ENCODE measurements at regions not wholly inside any gene's neighbourhood (a gene's known extent, or its start where the extent isn't known, plus 50 kb on each side); places are given as distances from the start of the nearest gene placed in this dataset.

- no peak for TF ChIP-seq CTCF (IDR thresholded peaks at IDR 0.05)
- no peak for TF ChIP-seq EZH2 (IDR thresholded peaks at IDR 0.05; ENCODE audit: borderline replicate concordance, insufficient read depth, low read depth, low read length, poor library complexity, severe bottlenecking)
Measured at GRCh38 chr12:69074556-69075349, 141.8 kb upstream of the CPM start.
